HK-2 (cell line): ENCODE measurements at regions not wholly inside any gene's neighbourhood (a gene's known extent, or its start where the extent isn't known, plus 50 kb on each side); places are given as distances from the start of the nearest gene placed in this dataset.
"Not testable (repeated sequence)": the region's sequence is repeated elsewhere in the genome, so short reads cannot be mapped to it uniquely, and the experiment has no call there.

Experiments
- DNase-seq: peaks from one replicate; pipeline ENCODE4 v3.0.0-alpha.2; 2018; ENCODE audit not compliant: unreplicated experiment

GRCh38 chr5:104119529-104119928, 556.9 kb upstream of the NUDT12 start:
- DNase-seq = no peak

GRCh38 chr5:104111632-104112031, 549.0 kb upstream of the NUDT12 start:
- DNase-seq = no peak

- DNase-seq = no peak
These were observed 533.9 kb upstream of the NUDT12 start for GRCh38 chr5:104096451-104096850.

- DNase-seq = no peak
These were observed 532.9 kb upstream of the NUDT12 start for GRCh38 chr5:104095527-104095926.

- DNase-seq = no peak
These were observed 526.5 kb upstream of the NUDT12 start for GRCh38 chr5:104088876-104089778.

- no peak for DNase-seq
These were observed 522.3 kb upstream of the NUDT12 start for GRCh38 chr5:104084896-104085295.

- no peak for DNase-seq
These were observed 520.2 kb upstream of the NUDT12 start for GRCh38 chr5:104082754-104083153.

GRCh38 chr5:104081232-104081631, 518.6 kb upstream of the NUDT12 start:
- DNase-seq = no peak

GRCh38 chr5:104080646-104081175, 518.1 kb upstream of the NUDT12 start:
- DNase-seq = no peak

GRCh38 chr5:104079861-104080645, 517.5 kb upstream of the NUDT12 start:
- DNase-seq = not testable (repeated sequence)

- DNase-seq = no peak
These were observed 509.3 kb upstream of the NUDT12 start for GRCh38 chr5:104071887-104072286.

GRCh38 chr5:104062621-104063377, 500.2 kb upstream of the NUDT12 start:
- no peak for DNase-seq

- DNase-seq = no peak
These were observed 499.1 kb upstream of the NUDT12 start for GRCh38 chr5:104061707-104062106.

- no peak for DNase-seq
These were observed 490.7 kb upstream of the NUDT12 start for GRCh38 chr5:104053353-104053649.

GRCh38 chr5:104052558-104053352, 490.2 kb upstream of the NUDT12 start:
- no peak for DNase-seq

GRCh38 chr5:104050436-104050835, 487.8 kb upstream of the NUDT12 start:
- DNase-seq = no peak

GRCh38 chr5:104049752-104050151, 487.2 kb upstream of the NUDT12 start:
- no peak for DNase-seq

GRCh38 chr5:104048231-104048630, 485.6 kb upstream of the NUDT12 start:
- no peak for DNase-seq

- DNase-seq = no peak
These were observed 483.4 kb upstream of the NUDT12 start for GRCh38 chr5:104045987-104046386.

- not testable (repeated sequence) for DNase-seq
These were observed 477.3 kb upstream of the NUDT12 start for GRCh38 chr5:104039871-104040270.

GRCh38 chr5:104037136-104037535, 474.5 kb upstream of the NUDT12 start:
- DNase-seq = not testable (repeated sequence)
